VCaP (cell line): ENCODE measurements at regions not wholly inside any gene's neighbourhood (a gene's known extent, or its start where the extent isn't known, plus 50 kb on each side); places are given as distances from the start of the nearest gene placed in this dataset.

Experiments
- H3K27ac ChIP-seq: fragments of 450-650 bp; 2 replicates; pipeline ENCODE4 v1.5.1; 2017
- TF ChIP-seq, protein P1 (sequence below): fragments of 450-650 bp; conservative IDR thresholded peaks from 2 replicates; pipeline ENCODE4 v1.5.1; 2017; ENCODE audit warnings: mild to moderate bottlenecking, moderate library complexity

DNA sequence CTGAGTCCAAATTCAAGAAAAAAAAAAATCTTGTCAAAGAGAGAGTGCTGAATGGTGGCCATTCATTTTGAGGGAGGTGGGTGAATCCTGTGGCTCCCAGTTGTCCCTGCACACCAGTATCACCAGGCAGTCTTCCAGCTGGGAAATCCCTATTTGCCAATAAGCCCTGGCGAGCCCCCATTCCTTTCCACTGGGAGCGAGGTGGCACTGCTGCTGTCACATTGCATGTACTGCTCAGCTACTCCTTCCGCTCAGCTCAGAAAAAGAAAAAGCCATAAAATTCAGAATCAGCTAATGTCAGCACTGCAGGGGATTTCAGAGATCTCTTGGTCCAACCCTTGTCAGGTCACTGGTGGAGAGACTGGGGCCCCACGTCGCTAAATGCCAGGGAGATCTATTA is 298.5 kb downstream of the OMA1 start:
- H3K27ac ChIP-seq, result no peak overlapping the region
- TF ChIP-seq, protein P1, sequence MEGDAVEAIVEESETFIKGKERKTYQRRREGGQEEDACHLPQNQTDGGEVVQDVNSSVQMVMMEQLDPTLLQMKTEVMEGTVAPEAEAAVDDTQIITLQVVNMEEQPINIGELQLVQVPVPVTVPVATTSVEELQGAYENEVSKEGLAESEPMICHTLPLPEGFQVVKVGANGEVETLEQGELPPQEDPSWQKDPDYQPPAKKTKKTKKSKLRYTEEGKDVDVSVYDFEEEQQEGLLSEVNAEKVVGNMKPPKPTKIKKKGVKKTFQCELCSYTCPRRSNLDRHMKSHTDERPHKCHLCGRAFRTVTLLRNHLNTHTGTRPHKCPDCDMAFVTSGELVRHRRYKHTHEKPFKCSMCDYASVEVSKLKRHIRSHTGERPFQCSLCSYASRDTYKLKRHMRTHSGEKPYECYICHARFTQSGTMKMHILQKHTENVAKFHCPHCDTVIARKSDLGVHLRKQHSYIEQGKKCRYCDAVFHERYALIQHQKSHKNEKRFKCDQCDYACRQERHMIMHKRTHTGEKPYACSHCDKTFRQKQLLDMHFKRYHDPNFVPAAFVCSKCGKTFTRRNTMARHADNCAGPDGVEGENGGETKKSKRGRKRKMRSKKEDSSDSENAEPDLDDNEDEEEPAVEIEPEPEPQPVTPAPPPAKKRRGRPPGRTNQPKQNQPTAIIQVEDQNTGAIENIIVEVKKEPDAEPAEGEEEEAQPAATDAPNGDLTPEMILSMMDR, result no peak

- TF ChIP-seq, protein P1, result no peak
- H3K27ac ChIP-seq, result no peak overlapping the region
Observed at GRCh38 chr1:58246549-58246948, 300.0 kb downstream of the OMA1 start.

- TF ChIP-seq, protein P1, result no peak
- H3K27ac ChIP-seq, result no peak overlapping the region
Observed at GRCh38 chr1:58244872-58245271, 301.7 kb downstream of the OMA1 start.

DNA sequence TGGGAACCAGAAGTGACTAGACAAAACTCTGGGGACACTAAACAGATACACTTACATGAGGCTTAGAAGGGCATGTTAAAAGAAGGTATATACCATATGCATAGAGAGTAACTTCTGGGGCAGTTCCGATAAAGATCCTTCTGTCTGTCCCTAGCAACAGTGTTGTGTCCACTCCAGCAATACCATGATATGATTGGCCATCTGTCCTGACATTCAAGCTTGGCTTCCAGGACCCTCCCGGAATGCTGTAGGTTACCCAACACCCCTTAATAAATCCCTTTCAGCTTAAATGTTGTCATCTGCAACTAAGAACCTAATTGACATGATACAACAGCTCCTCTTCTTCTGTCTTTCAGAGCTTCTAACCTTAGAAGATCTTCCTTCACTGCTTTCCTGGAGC is 307.7 kb downstream of the OMA1 start:
- H3K27ac ChIP-seq, result no peak overlapping the region
- TF ChIP-seq, protein P1, result no peak

DNA sequence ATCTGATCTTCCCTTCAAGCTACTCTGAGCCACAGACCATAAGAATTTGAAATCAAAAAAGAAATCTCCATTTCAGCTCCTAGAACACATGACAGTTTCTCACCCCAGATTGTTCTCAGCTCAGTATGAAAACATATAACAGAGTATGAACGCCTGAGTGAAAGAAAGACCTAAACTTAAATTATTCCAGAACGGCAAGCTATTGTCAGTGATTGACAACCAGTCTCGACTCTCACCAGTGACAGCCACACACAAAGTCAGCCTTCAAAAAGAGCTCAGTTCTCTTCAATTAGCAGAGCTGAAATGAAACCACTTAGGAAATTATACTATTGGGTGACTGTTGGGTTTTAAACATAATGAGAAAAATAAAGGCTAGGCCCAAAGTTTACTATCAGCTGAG is 312.8 kb downstream of the OMA1 start:
- no peak overlapping the region for H3K27ac ChIP-seq
- TF ChIP-seq, protein P1, result no peak

- TF ChIP-seq, protein P1, result no peak
Observed at GRCh38 chr1:58231204-58231603, 315.3 kb downstream of the OMA1 start.

GRCh38 chr1:58227604-58228003 is 318.9 kb downstream of the OMA1 start:
- TF ChIP-seq, protein P1, result no peak
- H3K27ac ChIP-seq, result no peak overlapping the region

More at GRCh38 chr1:58231204-58231603, 315.3 kb downstream of the OMA1 start:
- no peak overlapping the region for H3K27ac ChIP-seq

GRCh38 chr1:58223522-58223921 is 323.0 kb downstream of the OMA1 start:
- TF ChIP-seq, protein P1, result no peak

More at GRCh38 chr1:58223522-58223921, 323.0 kb downstream of the OMA1 start:
- H3K27ac ChIP-seq, result no peak overlapping the region
